OCI-LY7 (cell line): ENCODE measurements at regions not wholly inside any gene's neighbourhood (a gene's known extent, or its start where the extent isn't known, plus 50 kb on each side); places are given as distances from the start of the nearest gene placed in this dataset.

Experiments
- BruUV-seq: library from RNA; stranded (reverse); fragments of 400-500 nt; replicated peaks from 2 replicates; lab custom pipeline; 2021; lab: Mats Ljungman, UMichigan
- CTCF ChIA-PET: fragments of 300-600 bp; sonication (Branson Sonifier 250); formaldehyde crosslinking; loops from one replicate; lab custom pipeline; 2022; ENCODE audit warnings: antibody characterized with exemption; ENCODE audit not compliant: unreplicated experiment; lab: Charles Lee
- POLR2A ChIA-PET: fragments of 300-600 bp; sonication (Branson Sonifier 250); formaldehyde crosslinking; loops from one replicate; lab custom pipeline; 2022; ENCODE audit warnings: antibody characterized with exemption; lab: Charles Lee
- DNase-seq: peaks from one replicate; pipeline ENCODE4 v3.0.0-alpha.2; 2015; ENCODE audit warnings: low spot score
- H2AFZ ChIP-seq: fragments of 200-600 bp; sonication (generic), shearing (Covaris generic); 2 replicates; pipeline ENCODE4 v1.6.1; 2014; ENCODE audit warnings: mild to moderate bottlenecking, antibody characterized with exemption, low read length, moderate library complexity
- H3K27ac ChIP-seq: fragments of 200-600 bp; sonication (generic); 2 replicates; pipeline ENCODE4 v1.5.1; 2014; ENCODE audit warnings: mixed run types, low read depth, mild to moderate bottlenecking, moderate library complexity, low read length, inconsistent platforms; ENCODE audit not compliant: poor library complexity, severe bottlenecking
- H3K36me3 ChIP-seq: fragments of 200-600 bp; sonication (generic); 2 replicates; pipeline ENCODE4 v1.6.1; 2014; ENCODE audit warnings: mild to moderate bottlenecking, antibody characterized with exemption, low read length, moderate library complexity, mixed read lengths; ENCODE audit not compliant: insufficient read depth
- H3K4me1 ChIP-seq: fragments of 200-600 bp; sonication (generic); 2 replicates; pipeline ENCODE4 v1.5.1; 2014; ENCODE audit warnings: mild to moderate bottlenecking, low read length; ENCODE audit not compliant: insufficient read depth, poor library complexity, severe bottlenecking
- H3K4me2 ChIP-seq: fragments of 200-600 bp; sonication (generic); 2 replicates; pipeline ENCODE4 v1.6.1; 2014; ENCODE audit warnings: mild to moderate bottlenecking, low read length
- H3K4me3 ChIP-seq: fragments of 200-600 bp; sonication (generic); 2 replicates; pipeline ENCODE4 v1.5.1; 2014; ENCODE audit warnings: mild to moderate bottlenecking, low read depth, low read length; ENCODE audit not compliant: poor library complexity, severe bottlenecking
- H3K79me2 ChIP-seq: fragments of 200-600 bp; sonication (generic); 2 replicates; pipeline ENCODE4 v1.6.1; 2016; ENCODE audit warnings: low read depth, mild to moderate bottlenecking, low read length, moderate library complexity, mixed read lengths; ENCODE audit not compliant: insufficient read depth
- H3K9me2 ChIP-seq: fragments of 200-600 bp; sonication (generic); 2 replicates; pipeline ENCODE4 v1.6.1; 2016; ENCODE audit warnings: mild to moderate bottlenecking, low read length, mixed read lengths; ENCODE audit not compliant: insufficient read depth
- H3K9me3 ChIP-seq: fragments of 200-600 bp; sonication (generic); 2 replicates; pipeline ENCODE4 v1.6.1; 2014; ENCODE audit warnings: mild to moderate bottlenecking, mixed run types, low read length, mixed read lengths
- H4K20me1 ChIP-seq: fragments of 200-600 bp; sonication (generic); 2 replicates; pipeline ENCODE4 v1.6.1; 2014; ENCODE audit warnings: mild to moderate bottlenecking, antibody characterized with exemption, low read length, moderate library complexity, mixed read lengths; ENCODE audit not compliant: insufficient read depth
- EZH2phosphoT487 ChIP-seq: fragments of 200-600 bp; sonication (generic); IDR thresholded peaks from 2 replicates; pipeline ENCODE4 v1.6.1; 2018; ENCODE audit warnings: low read depth, borderline replicate concordance, mild to moderate bottlenecking, mixed run types, antibody characterized with exemption, low read length, moderate library complexity, mixed read lengths
- intact Hi-C: fragments of 100-400 bp; cut with micrococcal nuclease; formaldehyde crosslinking; loops from one replicate; pipeline ENCODE4 v1.10.0; 2022; ENCODE audit not compliant: unreplicated experiment
- TF ChIP-seq, protein P1 (sequence below): fragments of 200-600 bp; sonication (generic); conservative IDR thresholded peaks from 2 replicates; pipeline ENCODE4 v1.5.1; 2014; ENCODE audit warnings: mild to moderate bottlenecking, antibody characterized with exemption, low read length, moderate library complexity, mixed read lengths

DNA sequence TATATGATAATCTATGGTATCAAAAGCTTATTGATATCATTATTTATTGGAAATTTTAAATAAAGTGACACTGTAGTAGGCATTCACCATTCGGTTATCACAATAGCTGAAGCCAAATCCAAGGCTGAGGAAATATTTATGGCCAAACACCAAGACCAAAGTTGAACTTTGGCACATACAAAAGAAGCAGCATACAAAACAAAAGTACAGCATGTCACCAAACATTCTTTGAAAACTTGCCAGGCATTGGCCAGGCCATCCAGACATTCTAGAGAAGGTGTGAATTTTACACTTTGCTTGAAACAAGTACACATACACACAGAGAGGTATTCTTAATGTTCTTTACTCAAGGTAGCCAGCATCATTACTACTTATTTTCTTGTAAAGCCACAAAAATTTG is 544.4 kb upstream of the CXADR start:
- Histone ChIP-seq H3K36me3 (no peaks in the 10 kb centered on the region), H4K20me1 (no peaks in the 10 kb centered on the region), H2AFZ (no peak overlapping the region), H3K9me2 (no peaks in the 10 kb centered on the region), H3K27ac (no peak overlapping the region), H3K4me1 (no peaks in the 10 kb centered on the region), H3K79me2 (no peaks in the 10 kb centered on the region), H3K9me3 (0 out of 2 replicates have a peak, but pooled peaks cover 6% of the 10 kb centered on the region), H3K4me2 (no peak overlapping the region), H3K4me3 (no peak overlapping the region)
- no peak for TF ChIP-seq EZH2phosphoT487
- TF ChIP-seq, protein P1, sequence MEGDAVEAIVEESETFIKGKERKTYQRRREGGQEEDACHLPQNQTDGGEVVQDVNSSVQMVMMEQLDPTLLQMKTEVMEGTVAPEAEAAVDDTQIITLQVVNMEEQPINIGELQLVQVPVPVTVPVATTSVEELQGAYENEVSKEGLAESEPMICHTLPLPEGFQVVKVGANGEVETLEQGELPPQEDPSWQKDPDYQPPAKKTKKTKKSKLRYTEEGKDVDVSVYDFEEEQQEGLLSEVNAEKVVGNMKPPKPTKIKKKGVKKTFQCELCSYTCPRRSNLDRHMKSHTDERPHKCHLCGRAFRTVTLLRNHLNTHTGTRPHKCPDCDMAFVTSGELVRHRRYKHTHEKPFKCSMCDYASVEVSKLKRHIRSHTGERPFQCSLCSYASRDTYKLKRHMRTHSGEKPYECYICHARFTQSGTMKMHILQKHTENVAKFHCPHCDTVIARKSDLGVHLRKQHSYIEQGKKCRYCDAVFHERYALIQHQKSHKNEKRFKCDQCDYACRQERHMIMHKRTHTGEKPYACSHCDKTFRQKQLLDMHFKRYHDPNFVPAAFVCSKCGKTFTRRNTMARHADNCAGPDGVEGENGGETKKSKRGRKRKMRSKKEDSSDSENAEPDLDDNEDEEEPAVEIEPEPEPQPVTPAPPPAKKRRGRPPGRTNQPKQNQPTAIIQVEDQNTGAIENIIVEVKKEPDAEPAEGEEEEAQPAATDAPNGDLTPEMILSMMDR = no peak
- BruUV-seq = no TSS peak
- intact Hi-C loops = no loop called here
- CTCF ChIA-PET = no interaction called here
- no peak for DNase-seq
- POLR2A ChIA-PET = interaction anchor here (0.5 to 0.6 kb wide), 2 partner anchors 17 to 684 kb away, joined by 3 to 4 read pairs; no protein-coding TSS in a partner anchor

DNA sequence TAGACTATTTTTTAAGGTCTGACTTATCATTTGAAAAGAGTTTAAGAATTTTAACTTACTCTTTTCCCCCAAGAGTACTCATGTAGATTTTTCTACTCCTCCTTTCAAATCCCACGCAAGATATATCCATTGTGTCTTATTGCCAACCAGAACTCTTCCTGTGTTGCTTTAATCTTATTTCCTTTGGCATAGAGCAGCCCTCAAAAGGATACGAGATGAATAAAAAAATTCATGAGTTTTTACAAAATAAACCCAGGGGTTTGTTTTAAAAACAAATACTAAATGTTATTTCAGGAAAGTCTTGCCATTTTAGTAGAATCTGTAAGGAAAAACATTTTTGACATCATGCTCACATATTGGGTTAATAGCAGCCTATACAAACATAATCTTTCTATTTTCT is 543.2 kb upstream of the CXADR start:
- CTCF ChIA-PET = no interaction called here
- no TSS peak for BruUV-seq
- H2AFZ ChIP-seq = no peak overlapping the region

DNA sequence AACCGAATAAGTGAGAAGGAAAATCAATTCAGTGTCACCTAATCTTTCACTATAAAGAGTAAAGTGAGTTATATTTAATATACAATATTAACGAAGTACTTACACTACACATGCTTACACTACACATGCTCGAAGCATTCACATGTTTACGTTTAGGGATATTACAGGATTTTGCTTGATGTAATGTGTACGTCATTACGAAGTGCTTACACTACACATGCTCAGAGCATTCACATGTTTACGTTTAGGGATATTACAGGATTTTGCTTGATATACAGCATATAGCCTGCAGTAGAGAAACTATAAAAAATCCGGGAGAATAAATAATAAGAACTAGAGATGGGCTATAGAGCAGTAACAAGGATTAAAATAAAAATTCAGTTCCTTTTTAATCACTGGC is 538.8 kb upstream of the CXADR start:
- no peak overlapping the region for H3K27ac ChIP-seq
- no peak overlapping the region for H2AFZ ChIP-seq
- H3K36me3 ChIP-seq = no peaks in the 10 kb centered on the region
- DNase-seq = no peak
- H3K9me3 ChIP-seq = no peaks in the 10 kb centered on the region
- intact Hi-C loops = no loop called here
- H4K20me1 ChIP-seq = no peaks in the 10 kb centered on the region
- ChIA-PET POLR2A (interaction anchor here (0.7 kb wide), 1 partner anchor 528 kb away, joined by 3 read pairs; no protein-coding TSS in a partner anchor), CTCF (no interaction called here)
- H3K4me3 ChIP-seq = no peak overlapping the region
- H3K79me2 ChIP-seq = no peaks in the 10 kb centered on the region
- no peak for TF ChIP-seq EZH2phosphoT487
- TF ChIP-seq, protein P1 = no peak
- no TSS peak for BruUV-seq
- no peaks in the 10 kb centered on the region for H3K4me1 ChIP-seq
- H3K4me2 ChIP-seq = no peak overlapping the region
- no peaks in the 10 kb centered on the region for H3K9me2 ChIP-seq

More for the DNA sequence above, 543.2 kb upstream of the CXADR start:
- Histone ChIP-seq H3K4me1 (no peaks in the 10 kb centered on the region), H3K36me3 (no peaks in the 10 kb centered on the region), H3K4me3 (no peak overlapping the region), H3K9me2 (no peaks in the 10 kb centered on the region), H4K20me1 (no peaks in the 10 kb centered on the region), H3K9me3 (0 out of 2 replicates have a peak, but pooled peaks cover 6% of the 10 kb centered on the region), H3K27ac (no peak overlapping the region), H3K4me2 (no peak overlapping the region), H3K79me2 (no peaks in the 10 kb centered on the region)
- no peak for DNase-seq
- POLR2A ChIA-PET = no interaction called here
- intact Hi-C loops = no loop called here
- no peak for TF ChIP-seq EZH2phosphoT487
- TF ChIP-seq, protein P1 = no peak
